ENCODE measurements at regions not wholly inside any gene's neighbourhood (a gene's known extent, or its start where the extent isn't known, plus 50 kb on each side); places are given as distances from the start of the nearest gene placed in this dataset.

GRCh38 chr3:111465081-111465670 lies 76.8 kb upstream of the CD96 start:
- TF ChIP-seq, protein P1, sequence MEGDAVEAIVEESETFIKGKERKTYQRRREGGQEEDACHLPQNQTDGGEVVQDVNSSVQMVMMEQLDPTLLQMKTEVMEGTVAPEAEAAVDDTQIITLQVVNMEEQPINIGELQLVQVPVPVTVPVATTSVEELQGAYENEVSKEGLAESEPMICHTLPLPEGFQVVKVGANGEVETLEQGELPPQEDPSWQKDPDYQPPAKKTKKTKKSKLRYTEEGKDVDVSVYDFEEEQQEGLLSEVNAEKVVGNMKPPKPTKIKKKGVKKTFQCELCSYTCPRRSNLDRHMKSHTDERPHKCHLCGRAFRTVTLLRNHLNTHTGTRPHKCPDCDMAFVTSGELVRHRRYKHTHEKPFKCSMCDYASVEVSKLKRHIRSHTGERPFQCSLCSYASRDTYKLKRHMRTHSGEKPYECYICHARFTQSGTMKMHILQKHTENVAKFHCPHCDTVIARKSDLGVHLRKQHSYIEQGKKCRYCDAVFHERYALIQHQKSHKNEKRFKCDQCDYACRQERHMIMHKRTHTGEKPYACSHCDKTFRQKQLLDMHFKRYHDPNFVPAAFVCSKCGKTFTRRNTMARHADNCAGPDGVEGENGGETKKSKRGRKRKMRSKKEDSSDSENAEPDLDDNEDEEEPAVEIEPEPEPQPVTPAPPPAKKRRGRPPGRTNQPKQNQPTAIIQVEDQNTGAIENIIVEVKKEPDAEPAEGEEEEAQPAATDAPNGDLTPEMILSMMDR (IDR thresholded peaks at IDR 0.05): no peak
- TF ChIP-seq EP300 (IDR thresholded peaks at IDR 0.05): no peak
